ENCODE measurements at regions not wholly inside any gene's neighbourhood (a gene's known extent, or its start where the extent isn't known, plus 50 kb on each side); places are given as distances from the start of the nearest gene placed in this dataset.
A peak's percentile ranks its signal among the peaks of the same experiment; 100 is the strongest.
"Not testable (repeated sequence)": the region's sequence is repeated elsewhere in the genome, so short reads cannot be mapped to it uniquely, and the experiment has no call there.

DNA sequence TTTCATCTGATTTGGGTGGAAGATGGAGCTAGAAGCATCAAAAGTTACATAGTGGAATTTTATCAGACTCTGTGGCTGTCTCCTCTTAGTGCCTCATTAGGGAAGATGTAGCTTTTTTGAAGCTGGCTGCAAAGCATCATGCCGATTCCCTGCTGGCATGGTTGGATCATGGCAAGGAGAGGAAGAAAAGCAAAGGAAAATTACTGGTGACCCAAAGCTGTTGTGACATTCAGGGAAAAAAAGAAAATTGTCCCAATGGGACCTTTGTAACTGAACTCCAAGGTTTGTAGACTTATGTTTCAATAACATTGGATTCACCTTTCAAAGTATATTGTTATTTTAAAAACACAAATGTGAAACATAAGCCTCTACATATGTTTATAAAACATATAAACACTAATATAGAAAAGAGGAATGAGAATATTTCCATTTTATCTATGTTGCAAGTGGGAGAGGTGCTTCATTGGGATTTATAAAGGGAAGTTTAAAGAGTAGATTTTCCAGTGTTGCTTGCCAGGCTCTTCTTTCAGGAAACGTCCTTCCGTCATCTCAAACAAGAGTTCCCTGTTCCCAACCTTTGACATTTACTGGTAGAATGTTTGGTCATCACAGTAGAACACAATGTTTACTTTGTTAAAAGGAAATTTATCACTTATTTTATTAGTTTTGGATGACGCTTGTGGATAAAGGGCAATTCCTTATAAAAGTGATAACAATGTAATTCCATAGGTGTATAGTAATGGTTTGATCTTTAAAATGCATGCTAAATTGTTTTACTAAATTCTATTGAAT lies 190.1 kb upstream of the GPRIN3 start:
- peak; percentile 82 for DNase-seq (ENCODE audit: low read depth, low spot score)

DNA sequence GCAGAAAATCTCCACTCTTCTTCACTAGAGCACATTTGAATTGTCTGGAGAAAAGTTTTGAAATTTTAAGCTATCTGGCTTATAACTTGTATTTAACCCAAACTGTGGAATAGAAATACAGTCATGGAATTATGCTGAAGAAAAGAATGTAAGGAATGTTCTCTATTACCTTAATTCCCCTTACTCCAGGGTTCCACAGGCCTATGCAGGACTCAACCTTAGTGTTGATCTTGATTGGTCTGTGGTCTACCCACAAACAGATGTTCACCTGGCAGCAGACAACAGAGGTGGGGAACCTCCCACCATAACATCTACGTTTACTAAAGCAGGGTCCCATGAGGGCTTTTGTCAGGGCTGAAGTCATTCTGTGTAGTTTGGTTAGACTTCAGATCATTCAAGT lies 189.3 kb upstream of the GPRIN3 start:
- DNase-seq (ENCODE audit: low read depth, low spot score), result no peak

DNA sequence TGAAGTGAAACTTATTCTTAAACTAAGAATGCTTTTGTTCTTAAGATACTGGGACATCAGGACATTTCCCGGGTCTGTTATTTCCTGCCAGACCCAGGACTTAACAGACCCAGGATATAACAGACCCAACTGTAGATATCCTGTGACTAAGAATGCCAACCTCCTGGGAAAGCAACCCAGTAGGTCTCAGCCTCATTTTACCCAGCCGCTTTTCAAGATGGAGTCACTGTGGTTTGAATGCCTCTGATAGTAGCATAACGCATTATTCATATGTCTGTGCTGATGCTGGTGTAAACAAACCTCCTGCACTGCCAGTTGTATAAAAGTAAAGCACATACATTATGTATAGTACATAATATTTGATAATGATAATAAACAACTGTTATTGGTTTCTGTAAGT lies 185.8 kb upstream of the GPRIN3 start:
- DNase-seq (ENCODE audit: low read depth, low spot score), result no peak

DNA sequence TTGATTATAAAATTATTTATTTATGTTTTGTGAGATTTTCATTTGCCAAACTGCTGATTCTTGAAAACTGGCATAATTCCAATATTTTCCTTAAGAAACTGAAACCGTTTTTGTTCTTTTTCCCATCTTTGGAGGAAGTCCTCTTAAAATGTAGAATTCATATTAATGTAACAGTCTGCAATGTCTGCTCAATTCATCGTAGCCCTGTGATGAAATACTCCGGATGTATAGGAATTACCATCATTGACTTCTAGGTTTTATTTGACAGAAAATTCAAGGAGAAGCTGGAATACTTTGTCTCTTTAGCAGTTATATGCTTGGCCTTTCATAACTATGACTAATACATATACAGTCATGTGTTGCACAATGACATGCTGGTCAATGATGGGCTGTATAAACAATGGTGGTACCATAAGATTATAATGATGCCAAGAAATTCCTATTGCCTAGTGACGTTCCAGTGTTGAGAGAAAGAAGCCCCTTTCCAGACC lies 185.0 kb upstream of the GPRIN3 start:
- peak; percentile 64 for DNase-seq (ENCODE audit: low read depth, low spot score)

DNA sequence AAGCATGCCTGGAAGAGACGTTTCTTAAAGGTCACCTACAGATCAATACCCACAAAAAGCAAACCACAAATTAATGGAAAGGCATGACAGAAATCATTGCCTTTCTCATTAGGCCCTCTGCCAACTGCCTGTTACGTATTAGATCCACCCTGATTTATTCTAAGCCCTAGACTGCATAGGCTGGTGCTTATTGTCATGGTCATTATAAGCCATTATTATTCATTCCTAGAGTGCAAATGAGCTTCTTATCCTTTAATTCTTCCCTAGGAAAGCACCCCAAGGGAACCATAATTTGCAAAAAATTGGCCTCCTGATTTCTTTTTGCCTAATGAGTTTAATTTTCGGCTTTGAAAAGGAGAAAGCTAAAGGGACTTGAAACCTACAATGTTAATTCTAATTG lies 184.2 kb upstream of the GPRIN3 start:
- no peak for DNase-seq (ENCODE audit: low read depth, low spot score)

DNA sequence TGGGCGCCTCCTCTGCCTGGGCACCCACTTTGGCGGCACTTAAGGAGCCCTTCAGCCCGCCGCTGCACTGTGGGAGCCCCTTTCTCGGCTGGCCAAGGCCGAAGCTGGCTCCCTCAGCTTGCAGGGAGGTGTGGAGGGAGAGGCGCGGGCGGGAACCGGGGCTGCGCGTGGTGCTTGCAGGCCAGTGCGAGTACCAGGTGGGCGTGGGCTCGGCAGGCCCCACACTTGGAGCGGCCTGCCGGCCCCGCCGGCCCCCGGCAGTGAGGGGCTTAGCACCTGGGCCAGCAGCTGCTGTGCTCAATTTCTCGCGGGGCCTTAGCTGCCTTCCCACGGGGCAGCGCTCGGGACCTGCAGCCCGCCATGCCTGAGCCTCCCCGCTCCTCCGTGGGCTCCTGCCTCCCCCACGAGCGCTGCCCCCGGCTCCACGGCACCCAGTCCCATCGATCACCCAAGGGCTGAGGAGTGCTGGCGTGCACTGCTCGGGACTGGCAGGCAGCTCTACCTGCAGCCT lies 182.4 kb upstream of the GPRIN3 start:
- not testable (repeated sequence) for DNase-seq (ENCODE audit: low read depth, low spot score)

DNA sequence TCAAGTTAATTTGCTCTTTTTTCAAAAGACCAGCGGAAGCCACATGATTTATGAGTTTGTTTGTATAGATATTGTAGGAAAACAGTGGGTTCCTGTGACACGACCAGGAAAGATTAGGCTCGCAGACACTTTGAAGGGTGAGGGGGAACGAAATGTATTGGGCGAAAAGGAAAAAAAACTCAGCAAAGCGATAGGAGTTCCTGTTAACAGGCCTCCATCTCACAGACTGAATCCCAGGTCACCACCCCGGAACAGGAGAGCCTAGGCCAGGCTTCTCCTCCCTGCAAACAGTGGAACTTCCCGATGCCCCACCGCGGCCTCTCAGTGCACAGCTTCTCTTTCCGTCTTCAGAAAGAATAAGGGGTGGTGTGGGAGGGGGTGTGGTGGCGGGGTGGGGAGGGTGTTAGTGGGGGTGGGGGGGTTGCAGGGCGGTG lies 181.8 kb upstream of the GPRIN3 start:
- peak; percentile 55 for DNase-seq (ENCODE audit: low read depth, low spot score)

DNA sequence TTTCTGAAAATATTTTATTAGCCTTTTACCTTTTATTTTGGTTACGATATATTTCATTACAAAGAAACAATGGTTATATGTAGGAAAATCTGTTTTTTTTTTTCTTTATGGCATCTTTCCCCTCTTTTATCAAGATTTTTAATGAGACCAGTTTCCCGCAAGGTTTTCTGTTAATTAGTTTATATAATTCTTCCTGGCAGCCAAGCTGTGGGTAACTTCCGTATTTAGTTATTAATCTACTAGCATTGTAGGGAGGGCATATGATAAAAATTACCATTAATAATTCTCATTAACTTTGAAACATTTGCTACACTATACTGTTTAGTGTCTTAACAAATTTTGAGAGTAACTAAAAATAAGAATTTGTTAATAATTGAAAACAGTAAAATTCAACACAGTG lies 181.1 kb upstream of the GPRIN3 start:
- DNase-seq (ENCODE audit: low read depth, low spot score), result no peak

DNA sequence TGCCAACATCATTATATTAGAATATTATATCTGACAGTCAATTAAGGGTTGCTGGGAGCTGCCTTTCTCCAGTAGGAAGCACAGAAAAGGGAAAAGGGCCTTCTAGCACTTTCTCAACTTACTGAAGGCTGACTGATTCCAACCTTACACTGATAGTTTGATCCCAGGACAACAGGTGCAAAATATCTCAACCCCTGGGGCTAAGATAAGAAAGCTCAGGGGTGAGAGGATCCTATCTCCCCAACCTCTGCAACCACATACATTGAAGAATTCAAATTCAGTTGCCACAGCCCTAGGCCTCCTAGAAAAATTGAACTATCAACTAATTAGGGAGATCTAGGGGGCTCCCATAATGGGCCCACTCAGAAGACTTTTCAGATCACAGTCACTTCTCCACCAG lies 179.1 kb upstream of the GPRIN3 start:
- no peak for DNase-seq (ENCODE audit: low read depth, low spot score)

DNA sequence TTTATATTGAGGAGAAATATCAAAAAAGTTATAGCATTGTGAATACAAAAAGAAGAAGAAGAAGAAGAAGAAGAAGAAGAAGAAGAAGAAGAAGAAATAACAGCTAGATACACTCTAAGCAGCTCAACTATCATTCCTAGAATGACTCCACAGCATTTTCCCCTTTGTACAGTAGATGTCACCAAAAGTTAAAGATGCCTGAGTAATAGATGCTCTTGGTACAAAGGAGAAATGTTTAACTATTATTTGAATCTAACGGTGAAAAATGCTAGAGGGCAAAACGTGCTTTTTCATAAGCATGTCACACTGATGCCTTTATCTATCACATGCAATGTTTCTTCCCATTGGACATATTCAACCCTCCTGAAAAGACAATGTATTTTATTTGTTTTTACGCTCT lies 178.4 kb upstream of the GPRIN3 start:
- peak; percentile 40 for DNase-seq (ENCODE audit: low read depth, low spot score)

DNA sequence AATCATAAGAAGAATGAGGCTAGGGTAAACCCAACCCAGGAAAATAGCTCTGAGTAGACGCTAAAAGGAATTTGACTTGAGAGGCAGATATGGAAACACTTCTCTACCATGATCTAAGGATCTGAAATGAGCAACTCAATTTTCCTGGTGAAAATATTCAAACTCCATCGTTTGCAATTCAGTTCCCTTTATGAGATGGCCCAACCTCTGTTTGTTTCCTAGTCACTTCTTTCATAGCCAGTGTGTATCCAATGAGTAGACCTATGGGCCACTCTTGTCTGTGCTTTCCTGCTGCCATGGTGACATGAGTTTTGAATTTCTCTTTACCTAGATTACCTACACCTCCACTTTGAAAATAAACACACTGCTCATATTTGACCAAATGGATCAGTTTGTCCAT lies 176.2 kb upstream of the GPRIN3 start:
- DNase-seq (ENCODE audit: low read depth, low spot score), result no peak

DNA sequence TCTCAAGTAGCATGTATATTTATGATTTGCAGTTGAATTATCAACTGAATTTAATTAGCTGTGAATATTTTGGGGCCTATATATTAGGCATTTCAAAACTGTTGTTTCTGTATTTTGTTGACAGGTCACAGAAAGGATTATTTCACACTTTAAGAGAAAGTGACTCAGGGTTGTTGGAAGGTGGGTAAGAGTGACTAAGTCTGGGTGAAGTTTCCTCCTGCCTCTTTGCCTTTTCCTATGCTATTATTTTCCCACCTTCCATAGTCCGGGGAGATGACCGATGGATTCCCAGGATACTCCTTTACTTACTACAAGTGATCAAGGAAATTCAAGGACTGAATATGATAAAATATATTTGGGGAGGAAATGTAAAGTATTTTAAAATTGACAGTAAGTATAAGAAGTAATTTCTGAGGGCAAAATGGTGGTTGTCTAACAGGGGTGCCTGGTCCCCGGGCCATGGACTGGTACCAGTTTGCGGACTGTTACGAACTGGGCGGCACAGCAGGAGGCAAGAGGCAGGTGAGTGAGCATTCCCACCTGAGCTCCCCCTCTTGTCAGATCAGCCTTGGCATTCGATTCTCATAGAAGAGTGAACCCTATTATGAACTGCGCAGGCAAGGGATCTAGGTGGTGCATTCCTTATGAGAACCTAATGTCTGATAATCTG lies 175.5 kb upstream of the GPRIN3 start:
- no peak for DNase-seq (ENCODE audit: low read depth, low spot score)

DNA sequence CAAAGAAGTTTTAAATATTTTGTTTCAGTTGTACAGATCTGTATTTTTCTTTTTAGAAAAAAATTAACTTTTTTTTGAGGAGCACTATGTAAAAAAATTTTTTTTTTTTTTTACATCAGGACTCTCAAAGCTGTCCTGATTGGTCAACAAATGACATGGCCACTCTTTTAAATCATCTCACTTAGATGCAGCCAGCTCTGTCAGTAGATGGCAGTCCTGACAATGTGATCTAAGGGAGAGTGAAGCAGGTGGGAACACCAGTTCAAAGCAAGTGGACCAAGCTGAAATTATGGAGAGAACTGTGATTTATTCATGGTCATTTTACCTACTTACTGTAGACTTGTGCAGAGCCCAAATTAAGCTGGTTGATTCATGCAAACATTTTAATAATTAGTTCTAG lies 174.7 kb upstream of the GPRIN3 start:
- DNase-seq (ENCODE audit: low read depth, low spot score), result peak; percentile 64

DNA sequence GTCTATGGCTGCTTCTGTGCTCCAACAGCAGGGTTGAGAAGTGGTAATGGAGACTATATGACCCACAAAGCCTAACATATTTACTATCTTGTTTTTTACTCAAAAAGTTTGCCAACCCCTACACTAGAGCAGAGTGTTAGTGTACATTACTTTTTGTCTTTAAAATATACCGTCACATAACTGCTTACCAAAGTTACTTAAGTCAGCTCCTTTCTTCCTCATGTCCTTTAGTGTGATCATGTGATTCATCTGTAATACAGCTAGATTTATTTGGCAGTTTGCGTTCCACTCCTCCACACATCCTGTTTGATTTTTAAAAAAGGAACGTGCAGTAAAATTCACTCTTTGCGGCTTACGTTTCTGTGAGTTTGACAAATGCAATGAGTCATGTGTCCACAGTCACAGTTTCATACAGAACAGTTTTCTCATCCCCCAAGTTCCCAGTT lies 162.4 kb upstream of the GPRIN3 start:
- no peak for DNase-seq (ENCODE audit: low read depth, low spot score)

DNA sequence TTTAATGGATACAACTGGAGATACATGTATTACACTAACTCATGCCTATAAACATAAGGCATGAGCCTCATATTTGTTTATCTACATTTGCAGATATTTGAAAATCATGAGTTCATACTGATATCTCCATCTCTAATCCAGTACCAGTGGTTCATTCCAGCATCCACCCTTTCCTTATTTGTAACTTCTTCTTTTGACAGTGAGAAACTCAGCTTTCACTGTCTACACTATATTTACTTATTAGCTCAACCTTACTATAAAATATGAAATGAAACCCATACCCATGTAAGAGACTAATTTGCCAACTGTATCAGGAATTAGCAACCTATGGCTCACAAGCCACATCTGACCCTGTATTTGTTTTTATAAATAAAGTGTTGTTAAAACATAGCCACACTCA lies 161.9 kb upstream of the GPRIN3 start:
- no peak for DNase-seq (ENCODE audit: low read depth, low spot score)

DNA sequence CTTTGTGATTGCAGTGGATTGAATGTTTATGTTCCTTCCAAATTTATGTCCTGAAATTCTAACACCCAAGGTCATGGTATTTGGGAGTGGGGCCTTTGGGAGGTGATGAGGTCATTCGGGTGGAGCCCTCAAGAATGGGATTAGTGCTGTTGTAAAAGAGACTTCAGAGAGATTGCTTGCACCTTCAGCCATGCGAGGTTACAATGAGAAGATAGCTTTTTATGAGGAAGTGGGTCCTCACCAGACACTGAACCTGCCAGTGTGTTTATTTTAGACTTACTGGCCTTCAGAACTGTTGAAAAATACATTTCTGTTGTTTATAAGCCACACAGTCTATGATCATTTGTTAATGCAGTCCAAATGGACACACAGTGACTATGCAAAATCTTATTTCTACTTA lies 161.0 kb upstream of the GPRIN3 start:
- no peak for DNase-seq (ENCODE audit: low read depth, low spot score)

DNA sequence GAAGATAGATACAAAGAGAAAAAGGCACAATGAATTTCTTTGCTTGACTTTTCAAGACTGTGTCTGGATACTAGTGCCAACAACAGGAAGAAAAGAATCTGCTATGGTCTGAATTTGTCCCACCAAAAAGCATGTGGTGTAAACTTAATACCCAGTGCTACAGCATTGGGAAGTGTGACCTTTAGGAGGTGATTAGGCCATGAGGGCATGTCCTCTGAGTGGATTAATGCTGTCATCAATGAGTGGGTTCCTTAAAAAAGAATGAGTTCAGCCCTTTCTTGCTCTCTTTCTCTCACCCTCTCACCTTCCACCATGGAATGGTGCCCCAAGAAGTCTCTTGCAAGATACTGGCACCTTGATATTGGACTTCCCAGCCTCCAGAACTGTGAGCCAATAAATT lies 155.7 kb upstream of the GPRIN3 start:
- DNase-seq (ENCODE audit: low read depth, low spot score), result no peak

DNA sequence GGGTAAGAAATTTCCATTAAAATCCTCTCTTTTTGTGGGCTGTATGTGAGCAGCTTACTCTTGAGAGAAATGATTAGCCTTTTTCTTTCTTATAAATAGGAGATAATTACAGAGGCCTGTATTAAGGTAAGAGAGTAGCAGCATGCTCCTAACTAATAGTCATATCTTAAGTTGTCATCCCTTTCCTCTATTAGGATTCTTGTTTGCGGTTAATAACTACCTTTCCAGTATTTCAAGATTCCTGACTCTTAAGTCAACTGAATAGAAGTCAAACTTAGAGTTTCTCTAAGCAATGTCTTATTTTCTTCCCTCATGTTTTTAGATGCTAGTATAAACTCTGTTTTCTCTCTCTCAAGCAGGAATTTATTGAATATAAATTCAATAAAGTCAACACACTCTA lies 139.9 kb upstream of the GPRIN3 start:
- DNase-seq (ENCODE audit: low read depth, low spot score), result no peak

DNA sequence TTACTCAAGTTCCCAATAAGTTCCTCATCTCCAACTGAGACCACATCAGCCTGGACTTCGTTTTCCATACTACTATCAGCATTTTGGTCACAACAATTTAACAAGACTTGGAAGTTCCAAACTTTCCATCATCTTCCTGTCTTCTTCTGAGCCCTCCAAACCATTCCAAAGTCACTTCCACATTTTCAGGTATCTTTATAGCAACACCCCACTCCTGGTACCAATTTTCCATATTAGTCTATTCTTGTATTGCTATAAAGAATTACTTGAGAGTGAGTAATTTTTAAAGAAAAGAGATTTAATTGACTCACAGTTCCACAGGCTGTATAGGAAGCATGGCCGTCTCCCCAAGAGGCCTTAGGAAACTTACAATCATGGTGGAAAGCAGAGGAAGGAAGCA lies 138.6 kb upstream of the GPRIN3 start:
- DNase-seq (ENCODE audit: low read depth, low spot score), result no peak

DNA sequence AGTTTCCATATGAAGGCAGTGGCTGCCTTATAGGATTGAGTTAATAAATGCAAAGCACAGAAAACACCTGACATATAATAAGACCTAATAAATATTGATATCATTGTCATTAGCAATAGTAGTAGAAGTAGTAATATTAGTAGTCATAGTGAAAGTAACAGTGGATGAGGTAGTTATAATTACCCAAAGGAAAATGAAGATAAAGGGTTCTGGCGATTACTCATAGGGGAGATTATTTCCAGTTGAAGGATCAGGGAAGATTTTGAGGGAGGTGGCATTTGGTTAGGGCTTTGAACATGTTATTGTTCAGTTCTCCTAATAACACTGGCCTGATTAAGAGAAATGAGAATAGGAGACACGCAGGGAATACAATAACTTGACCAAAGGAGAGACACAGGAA lies 131.9 kb upstream of the GPRIN3 start:
- DNase-seq (ENCODE audit: low read depth, low spot score), result no peak

DNA sequence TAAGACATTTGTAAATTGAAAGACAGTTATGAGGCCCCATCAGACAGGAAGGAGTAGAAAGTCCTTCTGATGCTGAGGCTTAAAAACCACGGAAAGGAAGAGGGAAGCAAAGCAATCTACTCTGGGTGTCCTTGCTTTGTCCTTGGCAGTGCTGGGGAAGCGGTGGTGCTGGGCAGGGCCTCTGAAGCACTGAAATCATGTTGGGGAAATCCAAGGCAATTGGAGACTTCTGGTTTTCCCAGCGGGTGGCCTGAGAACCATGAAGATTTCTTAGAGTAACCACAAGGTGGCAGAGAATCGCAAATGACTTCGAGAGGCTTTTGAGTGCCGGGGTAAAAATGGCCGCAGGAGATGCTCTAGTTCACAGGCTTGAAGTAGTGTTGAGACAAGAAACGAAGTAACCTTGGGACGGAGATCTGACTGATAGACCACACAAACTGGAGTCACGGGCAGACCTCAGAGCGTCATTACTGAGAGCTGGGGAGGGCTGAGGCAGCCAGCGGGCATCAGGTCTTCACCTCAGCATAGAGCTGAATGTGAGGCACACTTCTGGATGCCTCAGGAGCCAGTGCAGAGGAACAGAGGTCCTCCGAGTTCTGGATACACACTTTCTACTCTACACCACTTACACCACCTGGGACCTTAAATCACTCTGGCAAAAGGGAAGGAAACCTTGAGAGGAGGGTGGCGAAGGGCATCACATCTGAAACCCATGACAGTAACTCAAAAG lies 130.7 kb upstream of the GPRIN3 start:
- DNase-seq (ENCODE audit: low read depth, low spot score), result no peak

DNA sequence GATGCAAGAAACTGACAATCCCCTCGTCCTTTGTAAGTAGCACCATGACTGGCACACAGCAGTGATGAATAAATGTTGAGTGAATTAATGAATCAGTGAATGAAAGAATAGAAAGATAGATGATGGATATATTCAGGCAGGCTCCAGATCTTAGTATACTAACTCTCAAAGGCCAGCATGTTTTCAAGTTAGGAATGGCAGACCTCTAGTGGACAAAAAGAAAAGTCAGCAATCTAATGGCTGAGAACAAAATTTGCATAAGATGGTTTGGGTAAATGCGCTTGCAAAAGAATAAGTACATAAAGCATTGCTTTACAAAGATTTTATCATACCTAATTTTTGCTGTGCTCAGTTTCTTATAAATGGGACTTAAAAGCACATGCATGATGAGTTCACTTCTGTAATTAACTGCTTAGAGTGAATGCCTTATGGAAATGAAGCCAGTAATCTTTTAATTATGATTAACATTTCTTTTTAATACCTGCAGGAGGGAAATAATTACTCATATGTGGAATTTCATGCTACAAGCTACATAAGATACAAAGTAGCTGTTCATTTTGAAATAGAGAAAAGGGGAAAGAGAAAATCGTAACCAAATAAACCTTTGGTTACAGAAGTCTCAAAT lies 126.9 kb upstream of the GPRIN3 start:
- no peak for DNase-seq (ENCODE audit: low read depth, low spot score)
